ENCODE measurements at regions not wholly inside any gene's neighbourhood (a gene's known extent, or its start where the extent isn't known, plus 50 kb on each side); places are given as distances from the start of the nearest gene placed in this dataset.
"Not testable (repeated sequence)": the region's sequence is repeated elsewhere in the genome, so short reads cannot be mapped to it uniquely, and the experiment has no call there.

GRCh38 chr18:9017167-9017904, 85.2 kb upstream of the NDUFV2 start:
- DNase-seq (ENCODE audit: low spot score), result peak; percentile 11

GRCh38 chr18:9017905-9018227, 84.6 kb upstream of the NDUFV2 start:
- DNase-seq (ENCODE audit: low spot score), result no peak

GRCh38 chr18:9019135-9019534, 83.4 kb upstream of the NDUFV2 start:
- DNase-seq (ENCODE audit: low spot score), result no peak

- DNase-seq (ENCODE audit: low spot score), result no peak
Measured at GRCh38 chr18:9020221-9020620, 82.3 kb upstream of the NDUFV2 start.

GRCh38 chr18:9021458-9021857, 81.0 kb upstream of the NDUFV2 start:
- DNase-seq (ENCODE audit: low spot score), result no peak

- no peak for DNase-seq (ENCODE audit: low spot score)
Measured at GRCh38 chr18:9022397-9023155, 79.9 kb upstream of the NDUFV2 start.

GRCh38 chr18:9024031-9024646, 78.4 kb upstream of the NDUFV2 start:
- not testable (repeated sequence) for DNase-seq (ENCODE audit: low spot score)

- no peak for DNase-seq (ENCODE audit: low spot score)
Measured at GRCh38 chr18:9025091-9025838, 77.2 kb upstream of the NDUFV2 start.

GRCh38 chr18:9029131-9029530, 73.4 kb upstream of the NDUFV2 start:
- DNase-seq (ENCODE audit: low spot score), result no peak

- DNase-seq (ENCODE audit: low spot score), result no peak
Measured at GRCh38 chr18:9032519-9032918, 70.0 kb upstream of the NDUFV2 start.

- no peak for DNase-seq (ENCODE audit: low spot score)
Measured at GRCh38 chr18:9038277-9038871, 64.1 kb upstream of the NDUFV2 start.

GRCh38 chr18:9039441-9040071, 62.9 kb upstream of the NDUFV2 start:
- DNase-seq (ENCODE audit: low spot score), result no peak

GRCh38 chr18:9042766-9043481, 59.6 kb upstream of the NDUFV2 start:
- no peak for DNase-seq (ENCODE audit: low spot score)

GRCh38 chr18:9043581-9043980, 58.9 kb upstream of the NDUFV2 start:
- no peak for DNase-seq (ENCODE audit: low spot score)

GRCh38 chr18:9047715-9048114, 54.8 kb upstream of the NDUFV2 start:
- no peak for DNase-seq (ENCODE audit: low spot score)

GRCh38 chr18:9048236-9048635, 54.3 kb upstream of the NDUFV2 start:
- DNase-seq (ENCODE audit: low spot score), result no peak

GRCh38 chr18:9048808-9049494, 53.5 kb upstream of the NDUFV2 start:
- DNase-seq (ENCODE audit: low spot score), result no peak

- no peak for DNase-seq (ENCODE audit: low spot score)
Measured at GRCh38 chr18:9049495-9049809, 53.0 kb upstream of the NDUFV2 start.

GRCh38 chr18:9050628-9051284, 51.7 kb upstream of the NDUFV2 start:
- not testable (repeated sequence) for DNase-seq (ENCODE audit: low spot score)

Data from globus pallidus (tissue), 1 donor.